B cell (primary cell): ENCODE measurements at regions not wholly inside any gene's neighbourhood (a gene's known extent, or its start where the extent isn't known, plus 50 kb on each side); places are given as distances from the start of the nearest gene placed in this dataset.

Experiments
- ATAC-seq: fragments of 200-7000 bp; cut with Tn5 transposase; one replicate; pipeline ENCODE4 v1.10.0; 2021; ENCODE audit warnings: low read depth, mild to moderate bottlenecking, moderate number of reproducible peaks, moderate library complexity
- CTCF ChIA-PET: fragments of 350-600 bp; sonication (Branson Sonifier 250); formaldehyde crosslinking; loops from one replicate; lab custom pipeline; 2021; ENCODE audit warnings: antibody characterized with exemption, inconsistent platforms; lab: Charles Lee
- POLR2A ChIA-PET: fragments of 350-600 bp; sonication (Branson Sonifier 250); formaldehyde crosslinking; loops from one replicate; lab custom pipeline; 2021; ENCODE audit warnings: antibody characterized with exemption; lab: Charles Lee
- DNase-seq: peaks from one replicate; pipeline ENCODE4 v3.0.0; 2013
- H2AFZ ChIP-seq: 2 replicates; pipeline ENCODE4 v1.6.1; 2012; ENCODE audit warnings: mild to moderate bottlenecking, low read depth, low read length; ENCODE audit not compliant: insufficient read depth, poor library complexity, severe bottlenecking
- H3K27ac ChIP-seq, 2 donors: 1 replicate in 1 of 2; 2 replicates in 1 of 2; pipeline ENCODE4 v1.5.1; 2012 to 2013; ENCODE audit warnings: low read length in 2 of 2, mild to moderate bottlenecking in 2 of 2, moderate library complexity in 1 of 2
- H3K27me3 ChIP-seq, 4 experiments: fragments of 200-600 bp in 1 of 4; sonication (generic) in 1 of 4; replicated peaks in 1 of 4; 1 replicate in 2 of 4; 2 replicates in 2 of 4; pipeline versions ENCODE4 v1.6.1 to v1.7.0; 2013 to 2016; ENCODE audit warnings: low read length in 3 of 4, mild to moderate bottlenecking in 2 of 4, mixed read lengths in 1 of 4, moderate library complexity in 1 of 4; ENCODE audit not compliant: insufficient read depth in 4 of 4, control insufficient read depth in 3 of 4; ENCODE audit errors: control extremely low read depth in 1 of 4
- H3K36me3 ChIP-seq, 2 experiments: replicated peaks in 1 of 2; 1 replicate in 1 of 2; 2 replicates in 1 of 2; pipeline versions ENCODE4 v1.6.1 to v1.7.1; 2013; ENCODE audit warnings: low read length in 1 of 2; ENCODE audit not compliant: insufficient read depth in 2 of 2, control insufficient read depth in 1 of 2; ENCODE audit errors: control extremely low read depth in 1 of 2, extremely low read depth in 1 of 2
- H3K4me1 ChIP-seq, 2 donors: fragments of 200-600 bp in 1 of 2; sonication (generic) in 1 of 2; 1 replicate in 1 of 2; 2 replicates in 1 of 2; pipeline versions ENCODE4 v1.5.1 to v1.6.1; 2013 to 2017; ENCODE audit warnings: low read length in 2 of 2; ENCODE audit not compliant: control insufficient read depth in 2 of 2, insufficient read depth in 2 of 2
- H3K4me2 ChIP-seq: replicated peaks from 2 replicates; pipeline ENCODE3; 2012; ENCODE audit warnings: mild to moderate bottlenecking, low read depth, low read length; ENCODE audit not compliant: poor library complexity, severe bottlenecking
- H3K4me3 ChIP-seq, 5 experiments: fragments of 200-600 bp in 1 of 5; sonication (generic) in 1 of 5; 1 replicate in 3 of 5; 2 replicates in 2 of 5; pipeline versions ENCODE4 v1.5.1 to v1.7.0; 2011 to 2016; ENCODE audit warnings: low read length in 4 of 5, mild to moderate bottlenecking in 4 of 5, low read depth in 2 of 5, control low read depth in 1 of 5, moderate library complexity in 1 of 5; ENCODE audit not compliant: insufficient read depth in 1 of 5; ENCODE audit errors: control extremely low read depth in 1 of 5, extremely low read depth in 1 of 5
- H3K79me2 ChIP-seq: fragments of 200-600 bp; sonication (generic); one replicate; pipeline ENCODE4 v1.6.0; 2016; ENCODE audit warnings: low read length; ENCODE audit not compliant: control insufficient read depth, insufficient read depth
- H3K9ac ChIP-seq: fragments of 200-600 bp; sonication (generic); 2 replicates; pipeline ENCODE4 v1.6.1; 2017; ENCODE audit warnings: mild to moderate bottlenecking, low read length, moderate library complexity
- H3K9me3 ChIP-seq, 3 donors: one replicate each; pipeline versions ENCODE4 v1.6.1 to v1.7.1; 2013; ENCODE audit warnings: low read length in 2 of 3; ENCODE audit not compliant: control insufficient read depth in 2 of 3, insufficient read depth in 1 of 3; ENCODE audit errors: control extremely low read depth in 1 of 3
- H4K20me1 ChIP-seq: 2 replicates; pipeline ENCODE4 v1.6.0; 2012; ENCODE audit warnings: mild to moderate bottlenecking, low read length; ENCODE audit not compliant: insufficient read depth, control insufficient read depth, poor library complexity, severe bottlenecking
- H3K27ac Mint-ChIP-seq: one replicate; pipeline ENCODE4 v1.8.0; 2021; ENCODE audit warnings: mixed read lengths
- H3K27me3 Mint-ChIP-seq: one replicate; pipeline ENCODE4 v1.8.0; 2021; ENCODE audit warnings: mixed read lengths
- H3K4me1 Mint-ChIP-seq: one replicate; pipeline ENCODE4 v1.8.0; 2021; ENCODE audit warnings: mixed read lengths
- H3K4me3 Mint-ChIP-seq: one replicate; pipeline ENCODE4 v1.8.0; 2021; ENCODE audit warnings: mixed read lengths
- H3K9me3 Mint-ChIP-seq: one replicate; pipeline ENCODE4 v1.8.0; 2022; ENCODE audit warnings: mixed read lengths; ENCODE audit not compliant: insufficient read depth
- CTCF ChIP-seq: fragments of 200-600 bp; IDR thresholded peaks from one replicate; pipeline ENCODE4 v1.8.0; 2022; ENCODE audit warnings: antibody characterized with exemption, mild to moderate bottlenecking
- EZH2 ChIP-seq: IDR thresholded peaks from 2 replicates; pipeline ENCODE4 v1.6.1; 2012; ENCODE audit warnings: borderline replicate concordance, low read depth, mild to moderate bottlenecking, moderate library complexity, low read length; ENCODE audit not compliant: insufficient read depth, poor library complexity, severe bottlenecking
- WGBS: methylation state at CpG from one replicate; pipeline ENCODE4 v1.1.5; 2013; ENCODE audit warnings: missing lambda C conversion rate; ENCODE audit not compliant: insufficient coverage; 5-methylcytosine and 5-hydroxymethylcytosine counted together
- intact Hi-C: fragments of 100-400 bp; cut with micrococcal nuclease; formaldehyde crosslinking; loops from one replicate; pipeline ENCODE4 v1.10.0; 2022

- Histone ChIP-seq H3K9me3 (peaks cover 0 to 3% (median 0%) of the 10 kb centered on the region in 3 donors), H3K4me1 (no peaks in the 10 kb centered on the region), H2AFZ (no peak overlapping the region), H3K27ac (no peak overlapping the region), H3K27me3 (peaks cover 0 to 5% (median 2%) of the 10 kb centered on the region in 4 experiments), H3K79me2 (no peaks in the 10 kb centered on the region), H4K20me1 (no peaks in the 10 kb centered on the region), H3K4me2 (no peak overlapping the region), H3K36me3 (no peaks in the 10 kb centered on the region), H3K4me3 (no peak overlapping the region), H3K9ac (no peak overlapping the region)
- WGBS: 93% methylated on average over 4 of the region's 4 CpGs
- no peak for TF ChIP-seq CTCF
- no peak for TF ChIP-seq EZH2
- DNase-seq: no peak
- intact Hi-C loops: no loop called here
- Mint-ChIP-seq H3K4me1 (no peaks in the 10 kb centered on the region), H3K27me3 (peaks cover 15% of the 10 kb centered on the region), H3K4me3 (no peak overlapping the region), H3K27ac (no peak overlapping the region), H3K9me3 (no peaks in the 10 kb centered on the region)
- ATAC-seq: no peak
- POLR2A ChIA-PET: no interaction called here
- CTCF ChIA-PET: no interaction called here
These were observed 173.5 kb downstream of the ACTR3 start for GRCh38 chr2:114063346-114063745.

- peaks cover 0 to 3% (median 0%) of the 10 kb centered on the region in 3 donors for H3K9me3 ChIP-seq
- intact Hi-C loops: no loop called here
- no peak overlapping the region for H3K9ac ChIP-seq
- CTCF ChIA-PET: no interaction called here
- POLR2A ChIA-PET: no interaction called here
- DNase-seq (no peak), ATAC-seq (no peak)
- H3K36me3 ChIP-seq: no peaks in the 10 kb centered on the region
- H3K9me3 Mint-ChIP-seq: no peaks in the 10 kb centered on the region
- 86% methylated on average over 5 of the region's 6 CpGs for WGBS
- H3K4me2 ChIP-seq: no peak overlapping the region
- H3K27ac Mint-ChIP-seq: no peak overlapping the region
- no peaks in the 10 kb centered on the region for H3K4me1 ChIP-seq
- no peaks in the 10 kb centered on the region for H3K4me1 Mint-ChIP-seq
- no peak overlapping the region for H3K27ac ChIP-seq
- H2AFZ ChIP-seq: no peak overlapping the region
- H3K79me2 ChIP-seq: no peaks in the 10 kb centered on the region
- TF ChIP-seq CTCF: no peak
- TF ChIP-seq EZH2: no peak
- H3K27me3 Mint-ChIP-seq: peaks cover 15% of the 10 kb centered on the region
- no peak overlapping the region for H3K4me3 Mint-ChIP-seq
- no peaks in the 10 kb centered on the region for H4K20me1 ChIP-seq
- H3K27me3 ChIP-seq: peaks cover 0 to 8% (median 2%) of the 10 kb centered on the region in 4 experiments
- no peak overlapping the region for H3K4me3 ChIP-seq
These were observed 175.8 kb downstream of the ACTR3 start for GRCh38 chr2:114065731-114066130.
